ENCODE measurements at regions not wholly inside any gene's neighbourhood (a gene's known extent, or its start where the extent isn't known, plus 50 kb on each side); places are given as distances from the start of the nearest gene placed in this dataset.

- no peak overlapping the region for H3K27ac ChIP-seq (replicated peaks)
- H3K9me3 ChIP-seq (replicated peaks): no peaks in the 10 kb centered on the region
- H3K4me3 ChIP-seq: no peak overlapping the region
- intact Hi-C loops (cut with micrococcal nuclease): no loop called here
- H3K27me3 ChIP-seq (ENCODE audit: low read depth): peaks cover 84% of the 10 kb centered on the region
- TF ChIP-seq CTCF (IDR thresholded peaks at IDR 0.05; ENCODE audit: borderline replicate concordance): no peak
- H3K4me1 ChIP-seq: no peaks in the 10 kb centered on the region
- no peak for DNase-seq
- H3K36me3 ChIP-seq: no peaks in the 10 kb centered on the region
Observed at GRCh38 chr15:85899927-85900326, 105.2 kb upstream of the KLHL25 start.

GRCh38 chr15:85905751-85906450, 111.2 kb upstream of the KLHL25 start:
- Histone ChIP-seq H3K27ac (replicated peaks) (no peak overlapping the region), H3K36me3 (no peaks in the 10 kb centered on the region), H3K4me3 (no peak overlapping the region), H3K9me3 (replicated peaks) (no peaks in the 10 kb centered on the region), H3K27me3 (ENCODE audit: low read depth) (peaks cover 55% of the 10 kb centered on the region), H3K4me1 (no peaks in the 10 kb centered on the region)
- intact Hi-C loops (cut with micrococcal nuclease): no loop called here
- DNase-seq: no peak
- no peak for TF ChIP-seq CTCF (IDR thresholded peaks at IDR 0.05; ENCODE audit: borderline replicate concordance)

- no peak overlapping the region for H3K4me3 ChIP-seq
- no peak for TF ChIP-seq CTCF (IDR thresholded peaks at IDR 0.05; ENCODE audit: borderline replicate concordance)
- no peak overlapping the region for H3K27ac ChIP-seq (replicated peaks)
- no peaks in the 10 kb centered on the region for H3K9me3 ChIP-seq (replicated peaks)
- no peaks in the 10 kb centered on the region for H3K36me3 ChIP-seq
- peaks cover 48% of the 10 kb centered on the region for H3K27me3 ChIP-seq (ENCODE audit: low read depth)
- no peak for DNase-seq
- no peaks in the 10 kb centered on the region for H3K4me1 ChIP-seq
- intact Hi-C loops (cut with micrococcal nuclease): no loop called here
Observed at GRCh38 chr15:85906640-85907039, 111.9 kb upstream of the KLHL25 start.

GRCh38 chr15:85910834-85911233, 116.1 kb upstream of the KLHL25 start:
- Histone ChIP-seq H3K4me1 (no peaks in the 10 kb centered on the region), H3K4me3 (no peak overlapping the region), H3K9me3 (replicated peaks) (no peaks in the 10 kb centered on the region), H3K36me3 (no peaks in the 10 kb centered on the region), H3K27me3 (ENCODE audit: low read depth) (peaks cover 30% of the 10 kb centered on the region), H3K27ac (replicated peaks) (no peak overlapping the region)
- intact Hi-C loops (cut with micrococcal nuclease): no loop called here
- DNase-seq: no peak
- no peak for TF ChIP-seq CTCF (IDR thresholded peaks at IDR 0.05; ENCODE audit: borderline replicate concordance)

- Histone ChIP-seq H3K27me3 (ENCODE audit: low read depth) (peaks cover 29% of the 10 kb centered on the region), H3K4me3 (no peak overlapping the region), H3K36me3 (no peaks in the 10 kb centered on the region), H3K4me1 (no peaks in the 10 kb centered on the region), H3K27ac (replicated peaks) (no peak overlapping the region), H3K9me3 (replicated peaks) (no peaks in the 10 kb centered on the region)
- TF ChIP-seq CTCF (IDR thresholded peaks at IDR 0.05; ENCODE audit: borderline replicate concordance): no peak
- intact Hi-C loops (cut with micrococcal nuclease): no loop called here
- no peak for DNase-seq
Observed at GRCh38 chr15:85913461-85913860, 118.7 kb upstream of the KLHL25 start.
